Ovary (tissue), 3 donors: ENCODE measurements at regions not wholly inside any gene's neighbourhood (a gene's known extent, or its start where the extent isn't known, plus 50 kb on each side); places are given as distances from the start of the nearest gene placed in this dataset.

Experiments used
- CTCF ChIP-seq, 3 donors: fragments of 450-650 bp in 2 of 3; fragments of 200-600 bp in 1 of 3; IDR thresholded peaks; one replicate each; pipeline versions ENCODE4 v1.5.1 to v1.8.0; 2016 to 2022; ENCODE audit warnings: antibody characterized with exemption in 3 of 3, mild to moderate bottlenecking in 1 of 3
- POLR2A ChIP-seq: fragments of 450-650 bp; IDR thresholded peaks from one replicate; pipeline ENCODE4 v1.6.1; 2017; ENCODE audit warnings: antibody characterized with exemption, mild to moderate bottlenecking, moderate library complexity
- donor health status: DM: no; HTN: no; CAD: no.

GRCh38 chr13:79011179-79011578 lies 352.2 kb upstream of the OBI1 start:
- no peak for TF ChIP-seq POLR2A
- no peak for TF ChIP-seq CTCF (IDR thresholded peaks at IDR 0.05)
